ENCODE measurements at regions not wholly inside any gene's neighbourhood (a gene's known extent, or its start where the extent isn't known, plus 50 kb on each side); places are given as distances from the start of the nearest gene placed in this dataset.

DNA sequence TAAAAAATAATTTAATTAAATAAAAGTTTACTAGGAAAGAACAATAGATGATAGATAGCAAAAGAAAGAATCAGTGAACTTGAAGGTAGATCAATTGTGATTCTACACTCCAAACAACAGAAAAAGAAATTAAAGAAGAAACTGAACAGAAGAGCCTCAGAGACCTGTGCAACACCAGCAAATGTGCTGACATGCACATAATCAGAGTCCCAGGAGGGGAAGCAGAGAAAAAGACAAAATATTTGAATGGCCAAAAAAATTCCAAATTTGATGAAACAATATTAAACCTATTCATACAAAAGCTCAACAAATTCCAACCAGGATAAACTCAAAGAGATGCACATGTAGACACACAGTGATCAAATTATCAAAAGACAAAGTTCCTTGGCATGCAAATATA lies 267.5 kb upstream of the OPRM1 start:
- no peak for DNase-seq (ENCODE audit: low spot score)
- no peak for TF ChIP-seq CTCF (IDR thresholded peaks at IDR 0.05; ENCODE audit: extremely low read depth, missing control alignments)

DNA sequence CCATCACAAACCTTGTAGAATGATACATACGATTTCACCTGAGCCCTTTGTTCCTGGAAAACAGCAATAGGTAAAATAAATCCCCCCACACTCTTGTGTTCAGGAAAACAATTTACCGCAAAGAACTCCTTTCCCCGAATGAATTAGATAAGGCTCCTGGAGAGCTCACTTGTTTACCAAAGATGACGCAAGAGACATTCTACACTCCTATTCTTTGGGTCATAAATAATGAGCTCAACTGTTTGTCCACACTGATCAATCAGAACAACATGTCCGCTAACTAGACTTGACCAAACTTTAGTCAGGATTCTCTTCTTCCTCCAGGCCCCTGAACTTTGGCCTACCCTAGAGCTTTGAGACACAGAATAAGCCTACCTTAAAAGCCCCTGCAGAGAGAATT lies 271.9 kb upstream of the OPRM1 start:
- TF ChIP-seq CTCF (IDR thresholded peaks at IDR 0.05; ENCODE audit: extremely low read depth, missing control alignments): no peak
- no peak for DNase-seq (ENCODE audit: low spot score)

GRCh38 chr6:153758516-153758915 lies 280.5 kb upstream of the OPRM1 start:
- no peak for DNase-seq (ENCODE audit: low spot score)
- TF ChIP-seq CTCF (IDR thresholded peaks at IDR 0.05; ENCODE audit: extremely low read depth, missing control alignments): no peak

DNA sequence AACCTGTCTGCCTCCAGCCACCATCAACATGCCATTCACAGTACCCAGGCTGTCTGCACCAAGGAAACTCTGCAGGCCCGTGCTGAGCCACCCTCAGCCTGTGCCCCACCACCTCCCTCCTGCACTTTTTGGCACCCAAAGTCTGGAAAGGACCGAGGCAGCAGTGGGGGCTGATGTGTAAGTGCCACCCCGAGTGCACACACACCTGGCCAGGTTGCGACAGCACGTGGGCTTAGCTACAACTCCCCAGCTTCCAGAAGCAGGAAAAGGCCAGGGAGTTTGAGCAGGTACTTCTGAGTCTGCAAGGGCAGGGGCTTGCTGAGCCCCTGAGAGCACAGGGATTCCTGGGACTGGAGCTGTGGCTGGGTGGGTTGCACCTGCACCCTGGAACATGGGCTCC lies 303.3 kb upstream of the OPRM1 start:
- TF ChIP-seq CTCF (IDR thresholded peaks at IDR 0.05; ENCODE audit: extremely low read depth, missing control alignments): no peak
- DNase-seq (ENCODE audit: low spot score): no peak

DNA sequence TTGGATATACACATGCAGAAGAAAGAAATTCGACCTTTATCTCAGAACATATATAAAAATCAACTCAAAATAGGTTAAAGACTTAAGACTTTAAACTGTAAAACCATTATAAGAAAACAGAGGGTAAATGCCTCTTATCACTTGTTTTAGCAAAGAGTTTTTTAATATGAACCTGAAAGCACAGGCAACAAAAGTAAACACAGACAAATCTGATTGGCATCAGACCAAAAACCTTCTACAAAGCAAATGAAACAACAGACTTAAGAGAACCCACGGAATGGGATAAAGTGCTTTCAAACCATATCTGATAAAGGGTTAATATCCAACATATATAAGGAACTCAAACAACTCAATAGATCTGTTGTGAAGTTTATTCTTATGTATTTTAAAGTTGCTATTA lies 309.9 kb upstream of the OPRM1 start:
- DNase-seq (ENCODE audit: low spot score): no peak
- no peak for TF ChIP-seq CTCF (IDR thresholded peaks at IDR 0.05; ENCODE audit: extremely low read depth, missing control alignments)

DNA sequence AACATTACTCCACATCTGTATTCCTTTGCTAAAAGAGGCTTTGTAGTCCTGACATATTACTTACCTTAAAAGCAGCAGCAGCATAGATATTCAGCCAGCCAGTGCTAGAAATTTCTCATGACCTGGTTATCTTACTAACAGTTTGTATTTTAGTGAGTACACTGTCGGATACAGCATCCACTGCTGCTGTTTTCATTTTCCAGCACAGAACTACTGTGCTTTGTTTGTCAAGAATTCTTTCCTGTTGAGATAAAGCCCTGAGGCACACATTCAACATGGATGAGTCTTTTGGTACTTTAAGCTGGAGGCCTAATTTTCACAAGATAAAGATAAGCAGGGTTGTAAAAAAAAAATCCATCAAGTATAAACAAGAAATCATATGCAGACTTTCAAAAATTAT lies 311.2 kb upstream of the OPRM1 start:
- no peak for DNase-seq (ENCODE audit: low spot score)

GRCh38 chr6:153725456-153725855 lies 313.6 kb upstream of the OPRM1 start:
- TF ChIP-seq CTCF (IDR thresholded peaks at IDR 0.05; ENCODE audit: extremely low read depth, missing control alignments): no peak
- no peak for DNase-seq (ENCODE audit: low spot score)

More for the DNA sequence above, 311.2 kb upstream of the OPRM1 start:
- no peak for TF ChIP-seq CTCF (IDR thresholded peaks at IDR 0.05; ENCODE audit: extremely low read depth, missing control alignments)

All from GM20000 (cell line).